ENCODE measurements at regions not wholly inside any gene's neighbourhood (a gene's known extent, or its start where the extent isn't known, plus 50 kb on each side); places are given as distances from the start of the nearest gene placed in this dataset.

- TF ChIP-seq ZNF462 (CRISPR knock-in tag; IDR thresholded peaks at IDR 0.05) (no peak), POLR2AphosphoS5 (IDR thresholded peaks at IDR 0.05; ENCODE audit: low read depth) (no peak)
Measured at GRCh38 chr11:127859941-127860354, 727.4 kb downstream of the ETS1 start (continued).

- Mint-ChIP-seq H3K27ac (no peak overlapping the region), H3K27me3 (ENCODE audit: insufficient read depth, low read depth, poor library complexity) (no peaks in the 10 kb centered on the region), H3K9me3 (no peaks in the 10 kb centered on the region; the same call in 2 of the 3 replicates), H3K4me3 (no peak overlapping the region), H3K4me1 (peaks cover 10% of the 10 kb centered on the region; the same call in 2 of the 3 replicates), H3K36me3 (ENCODE audit: low read depth) (no peaks in the 10 kb centered on the region)
- no peaks in the 10 kb centered on the region for H4K20me1 ChIP-seq (replicated peaks; ENCODE audit: insufficient read depth)
- H3F3A ChIP-seq (replicated peaks; ENCODE audit: low read depth): no peaks in the 10 kb centered on the region
- DNase-seq (ENCODE audit: low spot score) (no peak), ATAC-seq (no peak)
- H3K27me3 ChIP-seq (ENCODE audit: insufficient read depth): no peaks in the 10 kb centered on the region
- H3K36me3 ChIP-seq (ENCODE audit: insufficient read depth): no peaks in the 10 kb centered on the region
- no peak for TF ChIP-seq STAT1 (IDR thresholded peaks at IDR 0.05; ENCODE audit: unreplicated experiment)
- H3K4me1 ChIP-seq (ENCODE audit: insufficient read depth): peaks cover 8% of the 10 kb centered on the region; the same call in 1 of the 2 replicates
- H3K27ac ChIP-seq (ENCODE audit: low read depth): no peak overlapping the region
- no peaks in the 10 kb centered on the region for H3K79me2 ChIP-seq (replicated peaks; ENCODE audit: insufficient read depth)
- no peak overlapping the region for H3K4me3 ChIP-seq
- no peak overlapping the region for H3K4me2 ChIP-seq
- H2AFZ ChIP-seq: no peak overlapping the region
- no peaks in the 10 kb centered on the region for H3K9me2 ChIP-seq (ENCODE audit: insufficient read depth)
Measured at GRCh38 chr11:127844876-127845275, 742.5 kb downstream of the ETS1 start.

All from GM23338 (cell line).